ENCODE measurements at regions not wholly inside any gene's neighbourhood (a gene's known extent, or its start where the extent isn't known, plus 50 kb on each side); places are given as distances from the start of the nearest gene placed in this dataset.
"Not testable (repeated sequence)": the region's sequence is repeated elsewhere in the genome, so short reads cannot be mapped to it uniquely, and the experiment has no call there.

DNA sequence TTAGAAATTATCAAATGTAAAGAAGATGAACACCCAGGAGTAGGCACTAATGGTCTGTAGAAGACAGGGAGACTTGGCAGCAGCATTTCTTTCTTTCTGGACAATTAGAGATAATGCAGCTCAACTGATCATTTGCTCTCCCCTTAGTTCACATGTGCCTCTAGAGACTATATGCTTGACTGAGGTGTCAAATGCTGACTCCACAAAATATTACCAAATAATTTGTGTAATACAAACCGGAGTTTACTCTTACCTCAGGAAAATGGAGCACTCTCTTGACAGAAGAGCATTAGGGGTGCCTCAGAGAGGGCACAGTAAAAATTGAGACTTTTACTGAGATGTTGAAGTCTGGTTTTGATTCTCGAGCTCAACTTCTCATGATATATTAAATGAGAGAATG lies 131.8 kb downstream of the ATP6V1G3 start:
- Histone ChIP-seq H3K23me2 (ENCODE audit: insufficient read length, low read depth, low read length, poor library complexity, severe bottlenecking) (no peaks in the 10 kb centered on the region), H2AK5ac (ENCODE audit: insufficient read length, low read length) (no peak overlapping the region), H2AFZ (ENCODE audit: low read length) (no peak overlapping the region), H3K4ac (ENCODE audit: low read depth, low read length) (no peak overlapping the region), H3K14ac (ENCODE audit: insufficient read depth, low read length) (no peak overlapping the region), H3K9me3 (ENCODE audit: control insufficient read depth, low read depth, low read length) (no peaks in the 10 kb centered on the region), H3K79me2 (ENCODE audit: insufficient read depth, low read length) (no peaks in the 10 kb centered on the region), H2BK20ac (ENCODE audit: low read depth, low read length, poor library complexity, severe bottlenecking) (no peak overlapping the region), H3K23ac (ENCODE audit: insufficient read length, low read depth, low read length) (no peak overlapping the region), H3K27ac (ENCODE audit: insufficient read length, low read depth, low read length) (no peak overlapping the region), H2BK12ac (ENCODE audit: insufficient read length, low read depth, low read length) (no peak overlapping the region), H4K20me1 (ENCODE audit: control insufficient read depth, insufficient read depth, insufficient read length) (no peaks in the 10 kb centered on the region), H3K18ac (ENCODE audit: insufficient read length, low read depth, low read length) (no peak overlapping the region), H3K9ac (ENCODE audit: extremely low read depth, insufficient read length, low read length) (no peak overlapping the region), H2BK15ac (ENCODE audit: low read depth, low read length) (no peak overlapping the region), H4K8ac (replicated peaks; ENCODE audit: insufficient read length, low read depth, low read length) (no peak overlapping the region), H2BK120ac (ENCODE audit: low read depth, low read length, poor library complexity, severe bottlenecking) (no peak overlapping the region), H2BK5ac (ENCODE audit: insufficient read length, low read length) (no peak overlapping the region), H3K4me2 (ENCODE audit: insufficient read depth, insufficient read length, low read length) (no peak overlapping the region), H3K4me1 (ENCODE audit: insufficient read depth, low read length) (no peaks in the 10 kb centered on the region), H3K56ac (ENCODE audit: insufficient read length, low read depth, low read length) (no peak overlapping the region), H3K79me1 (ENCODE audit: insufficient read depth, low read depth, low read length, poor library complexity, severe bottlenecking) (no peaks in the 10 kb centered on the region), H3T11ph (ENCODE audit: low read length) (no peak overlapping the region), H4K5ac (ENCODE audit: insufficient read length, low read depth, low read length) (no peak overlapping the region), H4K91ac (ENCODE audit: insufficient read length, low read depth, low read length) (no peak overlapping the region), H3K27me3 (ENCODE audit: insufficient read depth, low read length) (no peaks in the 10 kb centered on the region)
- Mint-ChIP-seq H3K27me3 (ENCODE audit: low read depth) (no peaks in the 10 kb centered on the region), H3K9me3 (peaks cover 1 to 6% of the 10 kb centered on the region in 2 experiments; a peak in 3 of 5 replicates), H3K4me1 (peaks cover 5 to 13% of the 10 kb centered on the region in 2 experiments), H3K4me3 (no peak overlapping the region), H3K36me3 (ENCODE audit: insufficient read depth in 1 of 3, low read depth in 3 of 3) (peaks cover 0 to 6% (median 0%) of the 10 kb centered on the region in 3 experiments; a peak in 1 of 7 replicates), H3K27ac (no peak overlapping the region)
- TF ChIP-seq, protein P1, sequence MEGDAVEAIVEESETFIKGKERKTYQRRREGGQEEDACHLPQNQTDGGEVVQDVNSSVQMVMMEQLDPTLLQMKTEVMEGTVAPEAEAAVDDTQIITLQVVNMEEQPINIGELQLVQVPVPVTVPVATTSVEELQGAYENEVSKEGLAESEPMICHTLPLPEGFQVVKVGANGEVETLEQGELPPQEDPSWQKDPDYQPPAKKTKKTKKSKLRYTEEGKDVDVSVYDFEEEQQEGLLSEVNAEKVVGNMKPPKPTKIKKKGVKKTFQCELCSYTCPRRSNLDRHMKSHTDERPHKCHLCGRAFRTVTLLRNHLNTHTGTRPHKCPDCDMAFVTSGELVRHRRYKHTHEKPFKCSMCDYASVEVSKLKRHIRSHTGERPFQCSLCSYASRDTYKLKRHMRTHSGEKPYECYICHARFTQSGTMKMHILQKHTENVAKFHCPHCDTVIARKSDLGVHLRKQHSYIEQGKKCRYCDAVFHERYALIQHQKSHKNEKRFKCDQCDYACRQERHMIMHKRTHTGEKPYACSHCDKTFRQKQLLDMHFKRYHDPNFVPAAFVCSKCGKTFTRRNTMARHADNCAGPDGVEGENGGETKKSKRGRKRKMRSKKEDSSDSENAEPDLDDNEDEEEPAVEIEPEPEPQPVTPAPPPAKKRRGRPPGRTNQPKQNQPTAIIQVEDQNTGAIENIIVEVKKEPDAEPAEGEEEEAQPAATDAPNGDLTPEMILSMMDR (conservative IDR thresholded peaks at IDR 0.05) = no peak
- no peak for DNase-seq
- no CpG with 5 or more reads among the region's 2 CpGs for WGBS (ENCODE audit: extremely low coverage, insufficient read length, low lambda C conversion rate)

DNA sequence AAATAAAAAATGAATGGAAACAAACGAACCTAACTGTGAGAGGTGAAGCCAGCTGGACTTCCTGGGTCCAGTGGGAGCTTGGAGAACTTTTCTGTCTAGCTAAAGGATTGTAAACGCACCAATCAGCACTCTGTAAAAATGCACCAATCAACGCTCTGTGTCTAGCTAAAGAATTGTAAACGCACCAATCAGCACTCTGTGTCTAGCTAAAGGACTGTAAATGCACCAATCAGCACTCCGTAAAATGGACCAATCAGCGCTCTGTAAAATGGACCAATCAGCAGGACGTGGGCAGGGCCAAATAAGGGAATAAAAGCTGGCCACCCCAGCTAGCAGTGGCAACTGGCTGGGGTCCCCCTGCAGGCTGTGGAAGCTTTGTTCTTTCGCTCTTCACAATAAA lies 135.8 kb downstream of the ATP6V1G3 start:
- H3K4me2 ChIP-seq (ENCODE audit: insufficient read depth, insufficient read length, low read length); H2AK5ac ChIP-seq (ENCODE audit: insufficient read length, low read length); H3K36me3 Mint-ChIP-seq (ENCODE audit: insufficient read depth in 1 of 3, low read depth in 3 of 3); H2BK120ac ChIP-seq (ENCODE audit: low read depth, low read length, poor library complexity, severe bottlenecking); H3K9ac ChIP-seq (ENCODE audit: extremely low read depth, insufficient read length, low read length); H3K79me2 ChIP-seq (ENCODE audit: insufficient read depth, low read length); H3K9me3 ChIP-seq (ENCODE audit: control insufficient read depth, low read depth, low read length); H2BK12ac ChIP-seq (ENCODE audit: insufficient read length, low read depth, low read length); H3K14ac ChIP-seq (ENCODE audit: insufficient read depth, low read length); H3K4me1 ChIP-seq (ENCODE audit: insufficient read depth, low read length); H3K18ac ChIP-seq (ENCODE audit: insufficient read length, low read depth, low read length); H3T11ph ChIP-seq (ENCODE audit: low read length); H2AFZ ChIP-seq (ENCODE audit: low read length); H2BK5ac ChIP-seq (ENCODE audit: insufficient read length, low read length); H3K4ac ChIP-seq (ENCODE audit: low read depth, low read length); H3K27me3 Mint-ChIP-seq (ENCODE audit: low read depth); H3K27me3 ChIP-seq (ENCODE audit: insufficient read depth, low read length); H3K23me2 ChIP-seq (ENCODE audit: insufficient read length, low read depth, low read length, poor library complexity, severe bottlenecking); H3K23ac ChIP-seq (ENCODE audit: insufficient read length, low read depth, low read length); H2BK15ac ChIP-seq (ENCODE audit: low read depth, low read length); H3K56ac ChIP-seq (ENCODE audit: insufficient read length, low read depth, low read length); H3K4me3 Mint-ChIP-seq; DNase-seq; H3K27ac Mint-ChIP-seq; H4K20me1 ChIP-seq (ENCODE audit: control insufficient read depth, insufficient read depth, insufficient read length); H4K8ac ChIP-seq (replicated peaks; ENCODE audit: insufficient read length, low read depth, low read length); H3K79me1 ChIP-seq (ENCODE audit: insufficient read depth, low read depth, low read length, poor library complexity, severe bottlenecking); H3K9me3 Mint-ChIP-seq; H4K5ac ChIP-seq (ENCODE audit: insufficient read length, low read depth, low read length); H4K91ac ChIP-seq (ENCODE audit: insufficient read length, low read depth, low read length); H2BK20ac ChIP-seq (ENCODE audit: low read depth, low read length, poor library complexity, severe bottlenecking); H3K27ac ChIP-seq (ENCODE audit: insufficient read length, low read depth, low read length): not testable (repeated sequence)
- peaks cover 5 to 13% of the 10 kb centered on the region in 2 experiments for H3K4me1 Mint-ChIP-seq
- no CpG with 5 or more reads among the region's 8 CpGs for WGBS (ENCODE audit: extremely low coverage, insufficient read length, low lambda C conversion rate)
